Calu3 (cell line): ENCODE measurements at regions not wholly inside any gene's neighbourhood (a gene's known extent, or its start where the extent isn't known, plus 50 kb on each side); places are given as distances from the start of the nearest gene placed in this dataset.

Experiments used
- BruUV-seq: library from RNA; stranded (reverse); fragments of 400-500 nt; replicated peaks from 2 replicates; lab custom pipeline; 2021; lab: Mats Ljungman, UMichigan
- CTCF ChIA-PET: fragments of 300-600 bp; sonication (Branson Sonifier 250); formaldehyde crosslinking; loops from one replicate; lab custom pipeline; 2022; ENCODE audit warnings: antibody characterized with exemption; lab: Charles Lee
- DNase-seq: peaks from one replicate; pipeline ENCODE4 v3.0.0; 2022
- H3K27ac Mint-ChIP-seq: one replicate; pipeline ENCODE4 v1.8.0; 2022; ENCODE audit warnings: mixed read lengths; ENCODE audit not compliant: unreplicated experiment
- H3K27me3 Mint-ChIP-seq: one replicate; pipeline ENCODE4 v1.8.0; 2022; ENCODE audit warnings: mixed read lengths; ENCODE audit not compliant: unreplicated experiment
- H3K36me3 Mint-ChIP-seq: one replicate; pipeline ENCODE4 v1.8.0; 2022; ENCODE audit warnings: mild to moderate bottlenecking, moderate library complexity, mixed read lengths; ENCODE audit not compliant: insufficient read depth, unreplicated experiment
- H3K4me1 Mint-ChIP-seq: one replicate; pipeline ENCODE4 v1.8.0; 2022; ENCODE audit warnings: mild to moderate bottlenecking, low read depth, mixed read lengths; ENCODE audit not compliant: unreplicated experiment
- H3K4me3 Mint-ChIP-seq: one replicate; pipeline ENCODE4 v1.8.0; 2022; ENCODE audit warnings: mild to moderate bottlenecking, low read depth, moderate library complexity, mixed read lengths; ENCODE audit not compliant: unreplicated experiment
- H3K9me3 Mint-ChIP-seq: one replicate; pipeline ENCODE4 v1.8.0; 2022; ENCODE audit warnings: low read depth, mixed read lengths; ENCODE audit not compliant: unreplicated experiment
- CTCF ChIP-seq: fragments of 200-600 bp; IDR thresholded peaks from one replicate; pipeline ENCODE4 v1.8.0; 2022; ENCODE audit warnings: antibody characterized with exemption; ENCODE audit not compliant: unreplicated experiment
- intact Hi-C: fragments of 100-400 bp; cut with micrococcal nuclease; formaldehyde crosslinking; loops from one replicate; pipeline ENCODE4 v1.10.0; 2022; ENCODE audit not compliant: unreplicated experiment

DNA sequence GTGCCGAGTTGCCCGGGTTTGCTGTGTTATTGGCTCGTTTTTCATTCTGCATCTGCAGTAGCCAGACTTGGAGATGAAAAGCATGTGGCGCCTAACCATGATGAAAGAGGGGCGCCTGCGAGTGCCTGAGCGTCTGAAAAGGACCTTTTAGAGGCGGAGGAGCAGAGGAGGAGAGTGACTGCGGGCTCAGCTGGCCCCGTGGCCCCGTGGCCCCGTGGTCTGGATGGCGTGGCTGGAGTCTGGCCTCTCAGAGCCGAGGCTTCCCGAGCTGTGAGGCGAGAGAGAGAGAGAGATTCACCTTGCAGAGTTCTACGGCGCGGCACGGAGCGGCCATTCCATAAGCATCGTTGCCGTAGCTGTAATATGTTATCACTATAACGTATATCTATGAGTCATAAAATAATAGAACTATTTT lies 55.3 kb upstream of the RNU6ATAC start:
- DNase-seq = no peak
- TF ChIP-seq CTCF = no peak
- no peak overlapping the region for H3K4me3 Mint-ChIP-seq
- BruUV-seq = no TSS peak
- CTCF ChIA-PET = no interaction called here
- no peaks in the 10 kb centered on the region for H3K9me3 Mint-ChIP-seq
- no peaks in the 10 kb centered on the region for H3K36me3 Mint-ChIP-seq
- intact Hi-C loops = no loop called here
- H3K4me1 Mint-ChIP-seq = no peaks in the 10 kb centered on the region
- H3K27ac Mint-ChIP-seq = no peak overlapping the region
- peaks cover 55% of the 10 kb centered on the region for H3K27me3 Mint-ChIP-seq

GRCh38 chr9:134220311-134220710 lies 55.9 kb upstream of the RNU6ATAC start:
- Mint-ChIP-seq H3K4me3 (no peak overlapping the region), H3K27ac (no peak overlapping the region), H3K4me1 (no peaks in the 10 kb centered on the region), H3K36me3 (no peaks in the 10 kb centered on the region), H3K27me3 (peaks cover 62% of the 10 kb centered on the region), H3K9me3 (no peaks in the 10 kb centered on the region)
- BruUV-seq = no TSS peak
- no peak for DNase-seq
- intact Hi-C loops = no loop called here
- TF ChIP-seq CTCF = no peak
- CTCF ChIA-PET = no interaction called here

- Mint-ChIP-seq H3K27me3 (peaks cover 73% of the 10 kb centered on the region), H3K4me1 (no peaks in the 10 kb centered on the region), H3K36me3 (no peaks in the 10 kb centered on the region), H3K9me3 (no peaks in the 10 kb centered on the region), H3K4me3 (no peak overlapping the region), H3K27ac (no peak overlapping the region)
- intact Hi-C loops = no loop called here
- CTCF ChIA-PET = no interaction called here
- no TSS peak for BruUV-seq
- no peak for TF ChIP-seq CTCF
- no peak for DNase-seq
These were observed 57.1 kb upstream of the RNU6ATAC start for GRCh38 chr9:134221273-134222017.

- Mint-ChIP-seq H3K4me3 (no peak overlapping the region), H3K27ac (no peak overlapping the region), H3K9me3 (no peaks in the 10 kb centered on the region), H3K36me3 (no peaks in the 10 kb centered on the region), H3K27me3 (peaks cover 80% of the 10 kb centered on the region), H3K4me1 (no peaks in the 10 kb centered on the region)
- intact Hi-C loops = no loop called here
- CTCF ChIA-PET = no interaction called here
- TF ChIP-seq CTCF = no peak
- DNase-seq = no peak
- no TSS peak for BruUV-seq
These were observed 57.7 kb upstream of the RNU6ATAC start for GRCh38 chr9:134222018-134222573.
